Parathyroid adenoma (tissue), 2 donors: ENCODE measurements at regions not wholly inside any gene's neighbourhood (a gene's known extent, or its start where the extent isn't known, plus 50 kb on each side); places are given as distances from the start of the nearest gene placed in this dataset.

ENCODE experiments used
- H2AFZ ChIP-seq: fragments of 300-600 bp; sonication (generic); one replicate; pipeline ENCODE4 v1.7.0; 2017; ENCODE audit warnings: antibody characterized with exemption, mild to moderate bottlenecking
- H3K27ac ChIP-seq: fragments of 300-600 bp; sonication (generic); one replicate; pipeline ENCODE4 v1.7.0; 2017
- H3K27me3 ChIP-seq: fragments of 300-600 bp; sonication (generic); one replicate; pipeline ENCODE4 v1.7.0; 2017; ENCODE audit warnings: low read length; ENCODE audit not compliant: control insufficient read depth, insufficient read depth
- H3K36me3 ChIP-seq: fragments of 300-600 bp; sonication (generic); one replicate; pipeline ENCODE4 v1.7.0; 2017; ENCODE audit warnings: low read length; ENCODE audit not compliant: control insufficient read depth, insufficient read depth
- H3K4me1 ChIP-seq: fragments of 300-600 bp; sonication (generic); one replicate; pipeline ENCODE4 v1.7.0; 2017; ENCODE audit warnings: control low read depth
- H3K4me2 ChIP-seq: fragments of 300-600 bp; sonication (generic); one replicate; pipeline ENCODE4 v1.7.0; 2017; ENCODE audit warnings: low read length
- H3K4me3 ChIP-seq: fragments of 300-600 bp; sonication (generic); one replicate; pipeline ENCODE4 v1.7.0; 2017; ENCODE audit warnings: low read depth, low read length
- H3K79me2 ChIP-seq: fragments of 300-600 bp; sonication (generic); one replicate; pipeline ENCODE4 v1.7.0; 2017; ENCODE audit warnings: control low read depth
- H3K9ac ChIP-seq: fragments of 300-600 bp; sonication (generic); one replicate; pipeline ENCODE4 v1.7.0; 2017; ENCODE audit warnings: mild to moderate bottlenecking
- H3K9me3 ChIP-seq: fragments of 300-600 bp; sonication (generic); one replicate; pipeline ENCODE4 v1.7.0; 2017; ENCODE audit warnings: low read length; ENCODE audit not compliant: control insufficient read depth
- TF ChIP-seq, protein P1 (sequence below): fragments of 300-600 bp; sonication (generic); IDR thresholded peaks from one replicate; pipeline ENCODE4 v1.7.0; 2017; ENCODE audit warnings: antibody characterized with exemption, mild to moderate bottlenecking
- donor health status: primary hyperparathyroidism.

DNA sequence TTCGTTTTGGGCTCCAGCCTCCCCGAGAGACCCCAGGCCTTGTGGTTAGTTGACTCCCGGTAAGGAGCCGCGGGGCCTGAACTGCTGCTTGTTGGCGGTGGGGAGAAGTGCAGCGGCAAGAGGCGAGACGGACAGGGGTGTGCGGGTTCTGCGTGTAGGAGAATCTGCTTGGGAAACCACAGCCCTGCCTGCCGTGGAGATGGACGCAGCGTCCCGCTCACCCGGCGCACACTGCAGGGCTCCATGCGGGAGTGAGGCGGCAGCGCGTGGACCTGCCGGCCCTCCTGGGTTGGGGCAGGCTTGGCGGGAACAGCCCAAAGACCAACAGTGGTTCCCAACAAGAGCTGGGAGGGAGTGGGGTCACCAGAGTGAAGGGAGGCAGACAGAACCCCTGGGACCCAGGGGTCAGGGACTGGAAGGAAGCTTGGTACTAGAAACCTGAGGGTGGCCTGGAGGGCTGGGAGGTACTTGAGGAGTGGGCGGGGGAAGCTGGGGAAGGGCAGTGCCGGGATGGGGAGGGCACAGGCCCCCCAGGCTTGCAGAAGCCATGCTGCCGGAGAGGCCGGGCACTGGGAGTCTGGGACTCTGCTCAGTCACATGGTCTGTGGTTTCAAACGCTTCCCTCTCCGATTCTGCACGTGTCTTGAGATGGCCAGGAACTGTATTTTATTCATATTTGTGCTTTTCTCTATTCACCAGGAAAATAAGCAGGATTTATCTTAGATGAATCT lies 70.8 kb downstream of the RGS12 start:
- TF ChIP-seq, protein P1, sequence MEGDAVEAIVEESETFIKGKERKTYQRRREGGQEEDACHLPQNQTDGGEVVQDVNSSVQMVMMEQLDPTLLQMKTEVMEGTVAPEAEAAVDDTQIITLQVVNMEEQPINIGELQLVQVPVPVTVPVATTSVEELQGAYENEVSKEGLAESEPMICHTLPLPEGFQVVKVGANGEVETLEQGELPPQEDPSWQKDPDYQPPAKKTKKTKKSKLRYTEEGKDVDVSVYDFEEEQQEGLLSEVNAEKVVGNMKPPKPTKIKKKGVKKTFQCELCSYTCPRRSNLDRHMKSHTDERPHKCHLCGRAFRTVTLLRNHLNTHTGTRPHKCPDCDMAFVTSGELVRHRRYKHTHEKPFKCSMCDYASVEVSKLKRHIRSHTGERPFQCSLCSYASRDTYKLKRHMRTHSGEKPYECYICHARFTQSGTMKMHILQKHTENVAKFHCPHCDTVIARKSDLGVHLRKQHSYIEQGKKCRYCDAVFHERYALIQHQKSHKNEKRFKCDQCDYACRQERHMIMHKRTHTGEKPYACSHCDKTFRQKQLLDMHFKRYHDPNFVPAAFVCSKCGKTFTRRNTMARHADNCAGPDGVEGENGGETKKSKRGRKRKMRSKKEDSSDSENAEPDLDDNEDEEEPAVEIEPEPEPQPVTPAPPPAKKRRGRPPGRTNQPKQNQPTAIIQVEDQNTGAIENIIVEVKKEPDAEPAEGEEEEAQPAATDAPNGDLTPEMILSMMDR, result no peak
- H3K9ac ChIP-seq, result no peak overlapping the region
- H3K4me3 ChIP-seq, result no peak overlapping the region
- H2AFZ ChIP-seq, result no peak overlapping the region
- H3K36me3 ChIP-seq, result no peaks in the 10 kb centered on the region
- no peaks in the 10 kb centered on the region for H3K9me3 ChIP-seq
- no peak overlapping the region for H3K27ac ChIP-seq
- no peaks in the 10 kb centered on the region for H3K79me2 ChIP-seq
- no peak overlapping the region for H3K4me2 ChIP-seq
- no peaks in the 10 kb centered on the region for H3K27me3 ChIP-seq
- H3K4me1 ChIP-seq, result no peaks in the 10 kb centered on the region

DNA sequence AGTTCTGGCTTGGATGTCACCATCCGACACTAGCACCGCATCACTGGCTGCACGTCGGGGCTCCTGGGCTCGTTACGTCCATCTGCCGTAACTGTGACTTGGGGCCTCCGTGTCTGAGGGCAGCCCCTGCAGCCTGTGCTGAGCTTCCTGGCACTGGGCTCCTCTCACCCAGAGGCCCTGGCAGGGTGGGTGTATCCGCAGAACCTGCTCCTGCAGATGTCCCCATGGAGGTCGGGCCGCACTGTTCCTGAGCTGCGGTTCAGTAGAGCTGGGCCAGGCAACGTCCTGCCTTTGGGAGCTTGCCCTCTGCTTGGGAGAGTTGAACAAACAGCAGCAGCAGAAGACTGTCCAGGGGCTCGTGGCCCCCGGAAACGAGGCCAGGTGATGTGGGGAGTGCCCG lies 71.4 kb downstream of the RGS12 start:
- TF ChIP-seq, protein P1, result no peak
- Histone ChIP-seq H3K9ac (no peak overlapping the region), H3K79me2 (no peaks in the 10 kb centered on the region), H3K4me1 (peaks cover 2% of the 10 kb centered on the region), H3K4me3 (no peak overlapping the region), H3K9me3 (no peaks in the 10 kb centered on the region), H2AFZ (no peak overlapping the region), H3K27ac (no peak overlapping the region), H3K27me3 (no peaks in the 10 kb centered on the region), H3K4me2 (no peak overlapping the region), H3K36me3 (no peaks in the 10 kb centered on the region)

DNA sequence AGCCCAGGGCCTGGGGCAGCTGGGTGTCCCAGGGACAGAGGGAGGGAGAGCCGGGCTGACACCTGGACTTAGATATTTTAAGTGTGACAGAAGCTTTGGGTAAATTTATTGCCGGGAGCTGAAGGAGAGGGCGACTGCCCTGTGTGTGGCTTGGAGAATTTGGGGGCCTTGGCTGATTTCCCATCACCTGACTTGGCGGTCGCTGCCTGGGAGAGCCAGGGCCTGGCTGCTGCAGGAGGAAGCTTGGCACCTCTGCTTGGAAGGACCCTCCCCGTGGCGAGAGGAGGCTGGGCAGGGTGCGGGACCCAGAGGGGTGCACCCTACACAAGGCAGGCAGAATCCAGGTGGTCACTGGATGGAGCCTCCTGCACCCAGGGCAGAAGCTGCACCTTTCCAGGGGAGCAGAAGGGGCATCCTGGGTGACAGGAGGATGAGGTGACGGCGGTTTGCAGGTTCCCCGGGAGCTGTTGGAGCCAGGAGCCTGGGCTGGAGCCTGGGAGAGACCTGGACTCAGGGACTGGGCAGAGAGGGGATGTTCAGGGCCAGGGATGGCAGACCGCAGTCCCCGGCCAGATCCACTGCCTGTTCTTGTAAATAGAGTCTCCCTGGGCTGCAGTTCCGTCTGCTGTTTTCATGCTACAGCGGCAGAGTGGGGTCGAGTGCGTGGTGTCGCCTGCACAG lies 72.0 kb downstream of the RGS12 start:
- no peaks in the 10 kb centered on the region for H3K79me2 ChIP-seq
- no peaks in the 10 kb centered on the region for H3K36me3 ChIP-seq
- H3K9me3 ChIP-seq, result no peaks in the 10 kb centered on the region
- H3K27ac ChIP-seq, result no peak overlapping the region
- peaks cover 4% of the 10 kb centered on the region for H3K4me1 ChIP-seq
- H3K4me3 ChIP-seq, result no peak overlapping the region
- no peak overlapping the region for H3K4me2 ChIP-seq
- no peak overlapping the region for H3K9ac ChIP-seq
- no peaks in the 10 kb centered on the region for H3K27me3 ChIP-seq
- TF ChIP-seq, protein P1, result no peak
- H2AFZ ChIP-seq, result no peak overlapping the region

DNA sequence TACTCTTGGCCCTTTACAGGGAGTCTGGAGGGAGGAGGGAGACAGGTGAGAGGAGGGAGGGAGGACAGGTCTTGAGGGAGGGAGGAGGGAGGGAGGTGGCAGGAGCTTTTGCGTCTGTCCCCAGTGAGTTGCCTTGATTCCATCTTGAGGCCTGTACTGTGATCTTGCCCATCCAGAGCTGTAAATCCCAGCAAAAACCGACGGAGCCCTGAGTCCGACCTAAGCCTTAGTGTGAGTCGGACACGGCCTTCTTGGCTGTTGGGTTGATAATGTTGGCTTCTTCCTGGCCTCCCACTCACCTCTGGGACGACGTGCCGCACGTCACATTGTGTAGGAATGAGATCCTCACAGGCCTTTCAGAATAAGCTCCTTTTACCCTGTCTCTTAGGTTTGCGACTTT lies 72.5 kb downstream of the RGS12 start:
- Histone ChIP-seq H3K9me3 (no peaks in the 10 kb centered on the region), H3K4me3 (no peak overlapping the region), H3K4me2 (no peak overlapping the region), H3K27ac (no peak overlapping the region), H3K27me3 (no peaks in the 10 kb centered on the region), H3K79me2 (no peaks in the 10 kb centered on the region), H2AFZ (no peak overlapping the region), H3K4me1 (peaks cover 4% of the 10 kb centered on the region), H3K9ac (no peak overlapping the region), H3K36me3 (no peaks in the 10 kb centered on the region)
- TF ChIP-seq, protein P1, result no peak
